HG02885 (cell line): ENCODE measurements at regions not wholly inside any gene's neighbourhood (a gene's known extent, or its start where the extent isn't known, plus 50 kb on each side); places are given as distances from the start of the nearest gene placed in this dataset.

Experiments
- ATAC-seq: cut with Tn5 transposase; IDR thresholded peaks from one replicate; pipeline ENCODE4 v1.9.1; 2021; ENCODE audit warnings: mild to moderate bottlenecking; ENCODE audit not compliant: unreplicated experiment, poor library complexity

DNA sequence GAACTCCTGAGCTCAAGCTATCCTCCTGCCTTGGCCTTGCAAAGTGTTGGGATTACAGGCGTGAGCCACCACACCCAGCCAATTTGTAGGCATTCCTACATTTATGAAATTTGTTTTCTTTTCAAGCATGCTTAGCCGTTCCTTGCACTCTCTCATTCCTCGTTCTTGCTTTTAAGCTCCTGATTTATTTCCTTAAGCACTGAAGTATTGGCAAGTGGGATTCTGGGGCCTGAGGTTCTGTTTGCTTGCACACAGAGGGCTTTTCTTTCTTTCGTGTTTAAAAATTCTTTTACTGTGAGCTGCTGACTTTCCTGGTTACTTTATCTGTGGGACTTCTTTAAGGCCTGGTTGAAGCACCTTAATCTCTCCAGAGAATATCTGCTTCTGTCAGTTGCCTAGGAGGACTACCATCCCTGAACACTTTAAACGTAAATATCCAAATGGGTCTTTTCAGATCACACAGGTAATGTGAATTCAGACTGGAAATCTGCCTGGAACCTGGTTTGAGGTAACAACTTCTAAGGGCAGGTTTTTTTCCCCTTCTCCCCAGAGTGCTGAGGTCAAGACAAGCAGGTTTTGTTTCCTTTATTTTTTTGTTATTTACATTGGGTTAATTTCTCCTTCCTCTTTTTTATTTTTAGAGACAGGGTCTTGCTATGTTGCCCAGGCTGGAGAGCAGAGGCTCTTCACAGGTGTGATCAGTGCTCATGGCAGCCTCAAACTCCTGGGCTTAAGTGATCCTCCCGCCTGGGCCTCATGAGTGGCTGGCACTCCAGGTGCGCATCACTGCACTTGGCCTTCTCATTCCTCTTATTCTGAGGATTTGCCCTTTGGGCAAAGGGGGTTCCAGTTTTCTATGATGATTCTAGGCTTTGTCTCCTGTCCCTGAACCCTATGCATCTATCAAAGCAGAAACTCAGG, 102.9 kb downstream of the PFKFB3 start:
- no peak for ATAC-seq

DNA sequence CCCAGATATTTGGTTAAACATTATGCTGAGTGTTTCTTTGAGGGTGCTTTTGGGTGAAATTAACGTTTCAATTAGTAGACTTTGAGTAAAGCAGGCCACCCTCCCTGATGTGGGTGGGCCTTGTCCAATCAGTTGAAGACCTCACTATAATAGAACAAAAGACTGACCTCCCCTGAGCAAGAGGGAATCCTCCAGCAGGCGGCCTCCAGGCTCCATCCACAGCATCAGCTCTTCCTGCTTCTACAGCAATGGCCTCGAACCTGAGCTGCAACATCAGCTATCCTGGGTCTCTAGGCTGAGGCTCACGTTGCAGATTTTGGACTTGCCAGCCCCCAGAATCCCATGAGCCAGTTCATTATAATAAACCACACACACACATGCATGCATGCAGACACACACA, 104.2 kb downstream of the PFKFB3 start:
- ATAC-seq, result no peak

DNA sequence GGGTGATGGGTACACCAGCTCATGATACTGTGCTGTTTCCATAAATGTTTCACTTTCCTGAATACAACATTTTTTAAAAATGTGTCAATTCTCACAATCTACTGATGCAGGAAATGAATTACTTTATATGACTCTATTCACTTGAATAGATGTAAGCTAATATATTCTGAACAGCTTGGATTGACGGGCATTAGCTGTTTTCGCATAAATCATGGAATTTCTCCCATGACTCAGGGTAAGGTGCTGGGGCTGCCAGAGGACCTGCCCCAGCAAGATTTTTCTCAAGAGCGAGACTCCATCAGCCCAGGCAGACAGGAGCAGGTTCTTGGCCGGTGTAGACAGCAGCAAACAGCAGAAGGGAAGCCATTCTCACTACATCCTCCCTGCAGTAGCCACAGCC, 107.1 kb downstream of the PFKFB3 start:
- ATAC-seq, result no peak

DNA sequence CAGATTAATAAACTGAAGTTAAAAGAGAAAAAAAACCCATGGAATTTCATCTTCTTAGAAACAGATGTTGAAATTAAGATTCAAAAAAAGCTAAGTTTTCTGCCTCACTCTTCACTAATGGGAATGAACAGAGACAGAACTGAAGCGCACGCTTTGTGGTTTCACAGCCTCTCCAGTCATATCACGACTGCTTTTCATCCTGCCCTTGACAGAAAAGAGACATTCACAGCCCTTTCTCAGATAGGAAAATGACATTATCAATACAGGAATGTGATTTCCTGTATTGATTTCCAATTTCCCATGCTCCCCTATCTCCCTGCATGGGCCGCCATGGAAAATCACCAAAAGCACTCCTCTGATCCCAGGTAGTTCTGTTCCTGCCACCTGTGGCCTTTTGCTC, 108.2 kb downstream of the PFKFB3 start:
- no peak for ATAC-seq

DNA sequence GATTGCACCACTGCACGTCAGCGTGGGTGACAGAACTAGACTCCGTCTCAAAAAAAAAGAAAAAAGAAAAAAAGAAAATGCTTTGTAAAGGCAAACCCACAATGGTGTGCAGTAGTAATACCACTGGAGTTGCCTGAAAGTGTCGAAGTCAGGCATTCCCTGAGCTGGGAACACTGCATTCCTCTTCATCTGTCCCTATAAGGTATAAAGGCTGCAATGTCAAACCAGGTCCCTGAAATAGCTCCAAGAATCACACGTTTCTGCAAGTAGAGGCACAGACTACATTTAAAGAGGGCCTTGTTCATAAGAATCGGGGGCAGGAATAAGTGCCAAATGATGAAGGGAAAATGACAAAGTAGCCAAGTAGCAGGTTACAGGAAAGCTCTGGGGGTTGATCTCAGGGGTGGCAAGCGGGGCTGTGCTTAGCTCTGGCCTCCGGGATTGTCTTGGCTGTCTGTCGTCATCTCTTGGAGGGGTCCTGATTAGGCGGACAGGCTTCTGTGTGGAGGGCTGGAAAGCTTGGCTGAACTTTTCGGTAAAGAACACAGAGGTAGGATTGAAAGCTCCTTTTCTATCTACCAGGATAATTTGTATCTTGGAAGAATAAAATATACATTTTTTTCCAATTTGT, 109.1 kb downstream of the PFKFB3 start:
- ATAC-seq, result no peak

DNA sequence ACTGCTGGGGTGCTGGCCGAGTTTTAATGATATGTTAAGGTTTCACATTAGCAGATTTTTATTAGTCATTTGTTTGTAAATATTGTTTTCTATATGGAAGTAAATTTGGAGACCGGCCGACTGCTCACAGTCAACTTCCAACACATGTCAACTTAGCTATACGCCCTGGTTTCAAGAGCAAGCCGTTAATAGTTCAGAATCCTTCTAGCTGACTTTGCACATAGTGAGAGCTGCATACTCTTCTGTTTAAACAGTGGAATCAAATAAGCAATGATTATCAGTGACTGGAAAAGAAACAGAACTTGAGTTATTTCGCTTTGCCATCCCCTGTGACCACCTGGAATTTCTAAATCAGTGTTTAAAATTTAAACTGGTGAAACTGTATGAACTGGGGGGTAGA, 109.9 kb downstream of the PFKFB3 start:
- ATAC-seq, result no peak

DNA sequence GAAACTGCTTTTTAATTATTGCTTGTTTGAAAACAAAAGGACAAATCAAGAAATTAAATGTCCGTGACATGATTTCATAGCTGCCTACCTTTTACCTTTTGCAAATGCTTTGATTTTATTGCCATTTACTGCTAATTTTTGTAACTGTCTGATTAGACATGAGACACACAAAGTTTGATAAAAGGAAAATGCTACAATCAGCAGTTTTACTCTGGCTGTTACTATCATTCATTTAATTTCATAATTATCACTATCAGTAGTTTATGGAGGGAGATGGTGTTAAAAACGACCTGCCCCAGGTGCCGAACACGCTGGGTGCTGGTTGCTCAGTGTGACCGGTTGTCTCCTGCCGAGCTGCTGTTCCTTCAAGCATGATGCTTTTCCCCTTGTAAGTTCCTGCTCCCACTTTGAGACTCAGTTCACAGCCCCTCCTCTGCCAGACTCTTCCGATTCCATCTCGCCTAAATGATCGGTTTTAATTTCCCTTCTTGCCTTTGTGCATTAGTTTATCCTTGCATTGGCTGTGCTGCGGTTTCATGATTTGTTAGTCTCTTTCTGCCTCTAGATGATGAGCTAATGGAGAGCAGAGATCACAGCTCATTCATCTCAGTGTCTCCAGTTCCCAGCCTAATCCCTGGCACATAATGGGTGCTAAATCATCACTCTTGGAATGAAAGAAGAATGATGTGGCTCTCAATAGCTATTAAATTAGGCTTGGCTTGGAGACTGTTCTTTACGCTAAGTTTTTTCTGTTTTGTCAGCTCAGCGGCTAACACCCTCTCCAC, 110.6 kb downstream of the PFKFB3 start:
- ATAC-seq, result no peak

DNA sequence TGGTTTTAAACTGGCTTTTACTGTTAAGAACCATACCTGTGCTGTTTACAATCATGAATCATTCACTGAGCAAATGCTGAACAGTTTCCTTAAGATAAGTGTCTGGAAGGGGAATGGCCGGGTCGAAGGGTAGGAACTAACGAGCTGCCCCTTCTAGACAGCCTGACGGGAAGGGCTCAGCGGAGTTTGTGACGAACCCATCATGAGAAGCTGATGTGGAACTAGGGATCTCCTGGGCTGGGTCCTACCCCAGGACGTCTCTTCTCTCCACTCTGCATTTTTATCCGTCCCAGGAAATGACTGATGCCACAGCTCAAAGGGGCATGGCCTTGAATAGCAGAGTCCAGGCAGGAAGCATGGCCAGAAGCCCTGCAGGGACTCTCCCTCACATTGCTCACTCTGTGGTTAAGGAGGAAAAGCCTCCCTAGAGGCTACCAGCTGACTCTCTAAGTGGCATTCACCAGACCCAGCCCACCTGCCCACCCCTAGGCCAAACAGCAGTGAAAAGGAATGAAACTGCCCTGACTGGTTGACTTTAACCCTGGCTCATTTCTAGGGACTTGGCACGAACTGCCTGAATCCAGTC, 112.0 kb downstream of the PFKFB3 start:
- ATAC-seq, result no peak

DNA sequence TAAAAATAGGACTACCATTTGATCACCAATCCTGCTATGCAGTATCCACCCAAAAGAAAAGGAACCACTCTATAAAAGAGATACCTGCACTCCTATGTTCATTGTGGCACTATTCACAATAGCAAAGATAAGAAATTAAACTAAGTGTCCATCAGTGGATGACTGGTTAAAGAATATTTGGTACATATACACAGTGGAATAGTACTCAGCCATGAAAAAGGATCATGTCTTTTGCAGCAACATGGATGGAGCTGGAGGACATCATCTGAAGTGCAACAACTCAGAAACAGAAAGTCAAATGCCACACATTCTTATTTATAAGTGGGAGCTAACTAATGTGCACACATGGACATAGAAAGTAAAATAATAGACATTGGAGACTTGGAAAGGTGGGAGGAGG, 116.4 kb downstream of the PFKFB3 start:
- no peak for ATAC-seq

DNA sequence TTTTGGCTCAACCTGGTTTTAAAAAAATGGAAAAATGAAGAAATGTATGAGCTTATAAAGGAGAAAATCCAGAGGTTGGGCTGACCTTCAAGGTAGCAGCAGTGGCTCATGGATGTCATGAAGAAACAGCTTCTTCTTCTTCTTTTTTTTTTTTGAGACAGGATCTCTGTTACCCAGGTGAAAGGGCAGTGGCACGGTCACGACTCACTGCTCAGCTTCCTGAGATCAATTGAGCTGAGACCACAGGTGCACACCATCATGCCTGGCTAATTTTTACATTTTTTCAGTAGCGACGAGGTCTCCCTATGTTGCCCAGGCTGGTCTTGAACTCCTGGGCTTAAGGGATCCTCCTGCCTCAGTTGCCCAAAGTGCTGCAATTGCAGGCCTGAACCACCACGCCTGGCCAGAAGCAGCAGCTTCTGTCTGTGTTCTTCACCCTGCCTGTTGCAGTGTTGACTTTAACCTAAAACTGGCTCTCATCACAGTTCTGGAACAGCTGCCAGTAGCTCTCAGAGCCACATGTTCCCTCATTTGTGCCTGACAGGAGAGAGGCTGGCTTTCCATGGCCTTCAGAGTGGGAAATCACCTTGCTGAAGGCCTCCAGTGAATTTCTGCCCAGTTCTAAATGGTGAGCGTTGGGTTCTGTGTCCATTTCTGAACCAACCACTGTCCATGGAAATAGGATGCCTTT, 117.7 kb downstream of the PFKFB3 start:
- ATAC-seq, result peak; percentile 58

DNA sequence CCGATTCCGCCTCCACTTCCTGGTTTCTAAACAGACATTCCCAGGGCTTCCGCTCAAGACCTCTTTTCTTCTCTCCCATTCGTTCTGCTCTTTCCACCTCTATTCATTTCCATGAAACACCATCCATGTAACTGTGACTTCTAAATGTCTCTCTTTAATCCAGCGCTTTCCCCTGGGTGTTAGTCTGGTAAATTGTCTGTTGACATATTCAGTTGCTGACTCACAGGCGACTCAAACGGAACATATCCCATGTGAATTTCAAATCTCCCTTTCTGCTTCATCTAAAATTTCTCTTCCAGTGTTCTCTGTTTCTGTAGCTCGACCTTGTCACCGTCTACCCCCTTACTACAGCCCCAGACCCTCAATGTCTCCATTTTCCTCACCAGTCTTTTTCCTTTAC, 119.1 kb downstream of the PFKFB3 start:
- no peak for ATAC-seq

DNA sequence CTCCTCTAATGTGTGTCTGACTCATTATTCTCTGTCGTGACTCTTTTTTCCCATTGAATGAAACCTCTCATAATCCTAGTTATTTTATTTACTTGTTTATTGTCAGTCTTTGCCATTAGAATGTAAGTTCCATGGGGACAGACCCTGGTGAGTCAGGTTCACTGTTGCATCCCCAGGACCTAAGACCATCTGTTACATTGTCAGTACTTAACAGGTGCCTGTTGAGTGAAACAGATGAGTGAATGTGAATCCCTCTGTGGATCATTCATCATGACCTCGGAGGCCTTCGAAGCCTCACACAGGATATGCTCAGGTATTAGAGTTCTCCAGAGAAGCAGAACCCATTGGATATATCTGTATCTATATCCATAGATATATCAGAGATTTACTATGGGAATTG, 120.1 kb downstream of the PFKFB3 start:
- no peak for ATAC-seq

DNA sequence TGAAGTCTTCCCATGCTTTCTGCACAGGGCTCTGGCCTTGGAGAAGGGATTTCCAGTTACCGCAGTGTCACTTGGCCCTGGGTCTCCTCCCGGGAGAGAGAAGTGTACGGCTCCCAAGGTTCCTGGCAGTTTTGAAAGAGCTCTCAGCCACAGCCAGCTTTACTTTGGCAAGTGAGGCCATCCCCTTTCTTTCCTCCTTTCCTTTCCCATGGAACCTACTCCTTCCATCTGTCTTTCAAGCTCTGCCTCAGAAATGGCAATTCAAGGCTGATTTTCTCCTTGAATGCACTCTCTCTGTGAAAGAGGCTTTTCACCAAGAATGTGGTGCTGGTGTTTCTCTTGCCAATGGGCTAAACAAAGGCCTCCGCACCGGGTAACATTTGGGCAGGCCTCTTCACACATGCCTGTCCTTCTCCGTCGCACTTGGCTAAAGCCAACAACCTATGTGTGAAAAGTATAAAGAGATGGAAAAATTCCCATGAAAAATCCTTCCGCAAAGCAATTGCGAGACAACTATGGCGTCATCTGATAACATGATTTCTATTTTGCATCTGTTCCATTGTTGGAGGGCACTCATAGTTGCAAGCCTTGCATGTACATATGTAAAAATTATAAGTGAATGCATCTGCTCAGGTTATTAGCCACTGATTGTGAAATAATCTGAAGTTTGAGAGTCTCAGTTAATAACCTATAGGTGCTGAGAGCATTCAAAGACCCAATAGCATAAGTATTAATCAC, 125.4 kb downstream of the PFKFB3 start:
- no peak for ATAC-seq

DNA sequence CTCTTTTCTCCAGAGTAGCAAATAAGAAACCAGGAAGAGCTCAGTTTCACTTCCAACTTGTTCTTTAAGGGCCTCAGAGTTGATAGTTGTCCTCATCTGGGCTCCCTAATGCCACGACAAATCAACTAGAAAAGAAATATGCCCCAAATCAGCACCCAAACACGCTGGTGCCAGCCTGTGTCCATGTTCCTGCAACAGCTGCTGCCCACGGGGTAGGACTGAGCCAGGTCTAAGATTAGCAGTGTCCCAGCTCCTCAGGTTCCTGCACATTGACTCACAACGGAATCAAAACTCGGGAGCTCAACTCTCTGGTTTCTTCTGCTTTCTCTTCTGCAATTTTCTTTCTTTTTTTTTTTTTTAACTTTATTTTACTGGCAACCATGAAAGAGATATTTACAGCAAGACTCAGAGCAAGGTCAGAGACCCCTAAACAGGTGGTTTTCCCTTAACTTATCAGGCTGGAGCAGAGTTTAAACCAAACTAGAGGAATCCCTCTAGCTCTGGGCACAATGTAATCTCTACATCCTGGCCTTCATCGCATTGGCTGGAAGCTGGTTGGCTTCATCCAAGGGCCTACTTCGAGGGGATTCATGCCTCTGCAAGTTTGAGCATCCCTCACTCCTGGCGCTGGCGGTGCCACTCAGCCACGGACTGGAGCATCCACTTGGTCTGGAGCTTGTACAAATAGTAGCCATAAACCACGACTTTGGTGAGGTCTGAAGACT, 126.1 kb downstream of the PFKFB3 start:
- no peak for ATAC-seq

DNA sequence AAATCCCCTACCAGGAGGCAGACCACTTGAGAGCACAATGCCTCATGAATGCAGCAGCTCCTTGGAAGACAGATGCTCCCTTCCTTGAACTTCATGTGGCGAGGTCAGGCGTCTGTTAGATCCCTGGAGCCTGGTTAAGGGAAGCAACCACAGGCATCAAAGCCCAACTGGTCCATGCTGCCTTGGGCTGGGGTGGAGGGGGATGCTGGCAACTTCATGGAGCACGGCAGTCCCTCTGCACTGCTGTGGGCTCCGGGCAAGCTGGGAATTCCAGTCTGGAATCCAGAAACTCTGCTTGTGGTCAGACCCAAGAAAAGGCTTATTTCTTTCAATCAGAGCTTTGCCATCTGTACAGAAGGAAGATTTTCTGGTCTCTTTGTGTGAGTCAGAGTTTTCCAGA, 130.4 kb downstream of the PFKFB3 start:
- no peak for ATAC-seq

DNA sequence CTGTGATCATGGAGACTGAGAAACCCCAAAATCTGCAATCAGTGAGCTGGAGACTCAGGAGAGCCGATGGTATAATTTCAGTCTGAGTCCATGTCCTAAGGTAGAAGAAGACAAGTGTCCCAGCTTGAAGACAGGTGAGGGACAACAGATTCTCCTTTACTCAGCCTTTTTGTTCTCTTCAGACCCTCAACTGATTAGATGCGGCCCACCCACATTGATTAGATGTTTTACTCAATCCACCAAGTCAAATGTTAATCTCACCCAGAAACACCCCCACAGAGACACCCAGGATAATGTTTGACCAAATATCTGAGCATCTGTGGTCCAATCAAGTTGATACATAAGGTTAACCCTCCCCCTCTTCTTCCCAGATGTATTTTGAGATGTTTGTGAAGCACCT, 131.2 kb downstream of the PFKFB3 start:
- no peak for ATAC-seq

DNA sequence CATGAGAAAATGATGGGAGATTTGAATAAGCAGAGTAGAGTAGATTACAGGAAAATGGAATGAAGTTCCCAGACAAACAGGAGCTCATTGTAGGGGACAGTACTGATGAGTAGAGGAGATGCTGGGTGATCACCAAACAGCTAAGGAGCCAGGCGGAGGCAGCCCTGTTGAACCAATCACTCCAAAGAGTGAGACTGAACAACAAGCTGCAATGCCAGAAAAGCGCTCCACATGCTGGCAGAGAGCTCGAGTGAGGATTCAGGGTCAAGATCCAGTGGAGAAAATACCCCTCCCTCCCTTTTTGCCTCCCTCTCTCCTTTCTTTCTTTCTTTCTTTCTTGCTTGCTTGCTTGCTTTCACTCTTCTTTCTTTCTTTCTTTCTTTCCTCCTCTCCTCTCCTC, 133.3 kb downstream of the PFKFB3 start:
- ATAC-seq, result no peak

DNA sequence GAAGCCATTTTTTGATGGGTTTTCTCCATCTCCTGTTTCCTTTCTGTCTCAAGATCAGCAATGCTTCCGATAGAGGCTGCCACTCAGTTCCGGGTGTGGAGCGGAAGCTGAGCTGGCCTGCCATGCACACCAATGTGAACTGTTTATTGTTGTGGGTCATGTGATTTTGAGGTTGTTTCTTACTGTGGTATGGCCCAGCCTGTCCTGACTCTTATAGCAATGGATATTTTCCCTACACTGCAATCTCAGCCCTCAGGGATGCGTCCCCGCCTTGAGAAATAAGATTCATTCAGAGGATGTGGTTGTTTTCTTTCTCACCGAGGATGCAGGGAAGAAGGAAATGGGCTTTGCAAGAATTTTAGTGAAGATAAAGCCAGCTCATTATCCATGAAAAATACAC, 134.7 kb downstream of the PFKFB3 start:
- no peak for ATAC-seq

DNA sequence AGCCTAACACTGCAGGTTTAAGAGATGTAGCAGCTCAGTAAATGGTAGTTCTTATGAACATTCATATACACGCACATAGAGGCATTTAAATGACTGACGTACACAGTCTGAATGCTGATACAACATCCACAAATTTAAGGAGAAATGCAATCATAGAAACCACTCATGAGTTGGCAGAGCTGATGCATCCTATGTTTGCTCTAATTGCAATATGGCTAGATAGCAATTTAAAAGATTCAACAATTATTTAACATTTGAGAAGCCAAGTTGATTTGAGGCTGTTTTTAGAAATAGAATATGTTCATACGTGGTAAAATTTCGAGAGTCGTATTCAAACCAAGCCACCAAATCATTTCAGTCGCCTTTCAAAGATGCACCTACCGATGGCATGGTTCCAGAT, 135.6 kb downstream of the PFKFB3 start:
- no peak for ATAC-seq
